ENCODE measurements at regions not wholly inside any gene's neighbourhood (a gene's known extent, or its start where the extent isn't known, plus 50 kb on each side); places are given as distances from the start of the nearest gene placed in this dataset.

GRCh38 chr15:31271224-31271635 lies 55.4 kb upstream of the KLF13 start:
- Histone ChIP-seq H3K9me3 (replicated peaks; ENCODE audit: insufficient read depth, low read length) (no peaks in the 10 kb centered on the region), H3F3A (ENCODE audit: insufficient read depth, low read length) (peaks cover 15% of the 10 kb centered on the region), H4K20me1 (ENCODE audit: insufficient read depth, low read length) (no peaks in the 10 kb centered on the region), H3K36me3 (replicated peaks; ENCODE audit: insufficient read depth, low read length) (no peaks in the 10 kb centered on the region), H3K9me2 (replicated peaks; ENCODE audit: insufficient read depth, low read length) (no peaks in the 10 kb centered on the region), H3K79me2 (ENCODE audit: low read length) (no peaks in the 10 kb centered on the region), H3K4me2 (ENCODE audit: low read depth, low read length) (no peak overlapping the region), H3K4me1 (ENCODE audit: low read length) (peaks cover 24% of the 10 kb centered on the region), H3K4me3 (ENCODE audit: low read length) (no peak overlapping the region), H3K27ac (ENCODE audit: low read length) (no peak overlapping the region), H3K27me3 (replicated peaks; ENCODE audit: insufficient read depth, low read length) (no peaks in the 10 kb centered on the region), H2AFZ (ENCODE audit: low read length) (no peak overlapping the region), H3K9ac (ENCODE audit: low read length) (no peak overlapping the region)
- TF ChIP-seq EZH2phosphoT487 (IDR thresholded peaks at IDR 0.05; ENCODE audit: low read length) (no peak), CTCF (IDR thresholded peaks at IDR 0.05; ENCODE audit: low read length) (no peak), EZH2 (optimal IDR thresholded peaks at IDR 0.05; ENCODE audit: low read depth, low read length) (no peak)
- DNase-seq: no peak

GRCh38 chr15:31271711-31272557 lies 54.7 kb upstream of the KLF13 start:
- no peak overlapping the region for H2AFZ ChIP-seq (ENCODE audit: low read length)
- no peaks in the 10 kb centered on the region for H3K9me2 ChIP-seq (replicated peaks; ENCODE audit: insufficient read depth, low read length)
- peaks cover 19% of the 10 kb centered on the region for H3K4me1 ChIP-seq (ENCODE audit: low read length)
- no peak for DNase-seq
- TF ChIP-seq EZH2 (optimal IDR thresholded peaks at IDR 0.05; ENCODE audit: low read depth, low read length): no peak
- TF ChIP-seq CTCF (IDR thresholded peaks at IDR 0.05; ENCODE audit: low read length): no peak
- TF ChIP-seq EZH2phosphoT487 (IDR thresholded peaks at IDR 0.05; ENCODE audit: low read length): no peak
- H4K20me1 ChIP-seq (ENCODE audit: insufficient read depth, low read length): no peaks in the 10 kb centered on the region
- H3K4me2 ChIP-seq (ENCODE audit: low read depth, low read length): no peak overlapping the region
- no peaks in the 10 kb centered on the region for H3K9me3 ChIP-seq (replicated peaks; ENCODE audit: insufficient read depth, low read length)
- no peak overlapping the region for H3K27ac ChIP-seq (ENCODE audit: low read length)
- no peaks in the 10 kb centered on the region for H3K36me3 ChIP-seq (replicated peaks; ENCODE audit: insufficient read depth, low read length)
- no peak overlapping the region for H3K9ac ChIP-seq (ENCODE audit: low read length)
- no peaks in the 10 kb centered on the region for H3K27me3 ChIP-seq (replicated peaks; ENCODE audit: insufficient read depth, low read length)
- no peak overlapping the region for H3K4me3 ChIP-seq (ENCODE audit: low read length)
- no peaks in the 10 kb centered on the region for H3K79me2 ChIP-seq (ENCODE audit: low read length)
- H3F3A ChIP-seq (ENCODE audit: insufficient read depth, low read length): peaks cover 9% of the 10 kb centered on the region

GRCh38 chr15:31272558-31273257 lies 53.9 kb upstream of the KLF13 start:
- TF ChIP-seq EZH2 (optimal IDR thresholded peaks at IDR 0.05; ENCODE audit: low read depth, low read length) (no peak), CTCF (IDR thresholded peaks at IDR 0.05; ENCODE audit: low read length) (no peak), EZH2phosphoT487 (IDR thresholded peaks at IDR 0.05; ENCODE audit: low read length) (no peak)
- Histone ChIP-seq H2AFZ (ENCODE audit: low read length) (no peak overlapping the region), H3K9me3 (replicated peaks; ENCODE audit: insufficient read depth, low read length) (no peaks in the 10 kb centered on the region), H3K9ac (ENCODE audit: low read length) (no peak overlapping the region), H3K36me3 (replicated peaks; ENCODE audit: insufficient read depth, low read length) (no peaks in the 10 kb centered on the region), H3K4me3 (ENCODE audit: low read length) (no peak overlapping the region), H3K27me3 (replicated peaks; ENCODE audit: insufficient read depth, low read length) (no peaks in the 10 kb centered on the region), H4K20me1 (ENCODE audit: insufficient read depth, low read length) (no peaks in the 10 kb centered on the region), H3K4me1 (ENCODE audit: low read length) (peaks cover 12% of the 10 kb centered on the region), H3K9me2 (replicated peaks; ENCODE audit: insufficient read depth, low read length) (no peaks in the 10 kb centered on the region), H3K27ac (ENCODE audit: low read length) (no peak overlapping the region), H3F3A (ENCODE audit: insufficient read depth, low read length) (peaks cover 2% of the 10 kb centered on the region; the same call in 1 of the 2 replicates), H3K79me2 (ENCODE audit: low read length) (no peaks in the 10 kb centered on the region), H3K4me2 (ENCODE audit: low read depth, low read length) (no peak overlapping the region)
- DNase-seq: no peak

All from MM.1S (cell line).